Renal cortex interstitium (tissue), 11 donors: ENCODE measurements at regions not wholly inside any gene's neighbourhood (a gene's known extent, or its start where the extent isn't known, plus 50 kb on each side); places are given as distances from the start of the nearest gene placed in this dataset.

Experiments
- DNase-seq, 11 donors: peaks; one replicate each; pipeline ENCODE4 v3.0.0-alpha.2; 2013; ENCODE audit warnings: low read depth in 9 of 11, low spot score in 4 of 11; ENCODE audit errors: extremely low read depth in 1 of 11

GRCh38 chr6:154885214-154885613 lies 109.9 kb upstream of the TIAM2 start:
- DNase-seq = no peak

- DNase-seq = no peak
Observed at GRCh38 chr6:154886016-154886415, 109.1 kb upstream of the TIAM2 start.

GRCh38 chr6:154886471-154886870 lies 108.6 kb upstream of the TIAM2 start:
- DNase-seq = no peak

GRCh38 chr6:154887051-154887450 lies 108.1 kb upstream of the TIAM2 start:
- DNase-seq = no peak

GRCh38 chr6:154888421-154889295 lies 106.5 kb upstream of the TIAM2 start:
- no peak for DNase-seq

- DNase-seq = no peak
Observed at GRCh38 chr6:154890874-154891273, 104.2 kb upstream of the TIAM2 start.

GRCh38 chr6:154891901-154892300 lies 103.2 kb upstream of the TIAM2 start:
- DNase-seq = no peak

- DNase-seq = no peak
Observed at GRCh38 chr6:154893917-154894316, 101.2 kb upstream of the TIAM2 start.

- no peak for DNase-seq
Observed at GRCh38 chr6:154894902-154895301, 100.2 kb upstream of the TIAM2 start.

- no peak for DNase-seq
Observed at GRCh38 chr6:154895841-154896240, 99.3 kb upstream of the TIAM2 start.

GRCh38 chr6:154898821-154899220 lies 96.3 kb upstream of the TIAM2 start:
- DNase-seq = no peak

- no peak for DNase-seq
Observed at GRCh38 chr6:154899824-154900463, 95.2 kb upstream of the TIAM2 start.

- no peak for DNase-seq
Observed at GRCh38 chr6:154901876-154902552, 93.1 kb upstream of the TIAM2 start.

GRCh38 chr6:154907291-154907690 lies 87.8 kb upstream of the TIAM2 start:
- no peak for DNase-seq

- no peak for DNase-seq
Observed at GRCh38 chr6:154908723-154909122, 86.4 kb upstream of the TIAM2 start.

- no peak for DNase-seq
Observed at GRCh38 chr6:154909311-154909710, 85.8 kb upstream of the TIAM2 start.

GRCh38 chr6:154909821-154910220 lies 85.3 kb upstream of the TIAM2 start:
- no peak for DNase-seq

GRCh38 chr6:154914288-154914687 lies 80.8 kb upstream of the TIAM2 start:
- no peak for DNase-seq

- DNase-seq = no peak
Observed at GRCh38 chr6:154916857-154917256, 78.3 kb upstream of the TIAM2 start.

GRCh38 chr6:154917941-154918340 lies 77.2 kb upstream of the TIAM2 start:
- DNase-seq = no peak
